ENCODE measurements at regions not wholly inside any gene's neighbourhood (a gene's known extent, or its start where the extent isn't known, plus 50 kb on each side); places are given as distances from the start of the nearest gene placed in this dataset.

GRCh38 chr4:104907991-104908390, 238.7 kb upstream of the TET2 start:
- Histone ChIP-seq H3K4me1 (ENCODE audit: insufficient read depth, poor library complexity, severe bottlenecking) (peaks cover 3% of the 10 kb centered on the region), H3K4me3 (ENCODE audit: severe bottlenecking) (no peak overlapping the region), H3K36me3 (ENCODE audit: low read depth) (no peaks in the 10 kb centered on the region), H3K9me3 (ENCODE audit: severe bottlenecking) (no peaks in the 10 kb centered on the region), H3K27me3 (ENCODE audit: insufficient read depth, poor library complexity, severe bottlenecking) (no peaks in the 10 kb centered on the region), H3K27ac (ENCODE audit: poor library complexity, severe bottlenecking) (no peak overlapping the region)
- DNase-seq (ENCODE audit: low spot score) (no peak), ATAC-seq (ENCODE audit: low read depth) (no peak)
- no peak for TF ChIP-seq CTCF (IDR thresholded peaks at IDR 0.05; ENCODE audit: poor library complexity, severe bottlenecking)

- ATAC-seq (ENCODE audit: low read depth) (no peak), DNase-seq (ENCODE audit: low spot score) (no peak)
- peaks cover 3% of the 10 kb centered on the region for H3K4me1 ChIP-seq (ENCODE audit: insufficient read depth, poor library complexity, severe bottlenecking)
- no peaks in the 10 kb centered on the region for H3K9me3 ChIP-seq (ENCODE audit: severe bottlenecking)
- no peaks in the 10 kb centered on the region for H3K27me3 ChIP-seq (ENCODE audit: insufficient read depth, poor library complexity, severe bottlenecking)
- no peak for TF ChIP-seq CTCF (IDR thresholded peaks at IDR 0.05; ENCODE audit: poor library complexity, severe bottlenecking)
- H3K36me3 ChIP-seq (ENCODE audit: low read depth), result no peaks in the 10 kb centered on the region
- no peak overlapping the region for H3K27ac ChIP-seq (ENCODE audit: poor library complexity, severe bottlenecking)
- H3K4me3 ChIP-seq (ENCODE audit: severe bottlenecking), result no peak overlapping the region
These were observed 237.3 kb upstream of the TET2 start for GRCh38 chr4:104909376-104909775.

GRCh38 chr4:104912518-104912917, 234.2 kb upstream of the TET2 start:
- Histone ChIP-seq H3K4me3 (ENCODE audit: severe bottlenecking) (no peak overlapping the region), H3K36me3 (ENCODE audit: low read depth) (no peaks in the 10 kb centered on the region), H3K27me3 (ENCODE audit: insufficient read depth, poor library complexity, severe bottlenecking) (no peaks in the 10 kb centered on the region), H3K4me1 (ENCODE audit: insufficient read depth, poor library complexity, severe bottlenecking) (peaks cover 3% of the 10 kb centered on the region), H3K27ac (ENCODE audit: poor library complexity, severe bottlenecking) (no peak overlapping the region), H3K9me3 (ENCODE audit: severe bottlenecking) (no peaks in the 10 kb centered on the region)
- ATAC-seq (ENCODE audit: low read depth) (no peak), DNase-seq (ENCODE audit: low spot score) (no peak)
- no peak for TF ChIP-seq CTCF (IDR thresholded peaks at IDR 0.05; ENCODE audit: poor library complexity, severe bottlenecking)

- Histone ChIP-seq H3K9me3 (ENCODE audit: severe bottlenecking) (no peaks in the 10 kb centered on the region), H3K4me3 (ENCODE audit: severe bottlenecking) (no peak overlapping the region), H3K4me1 (ENCODE audit: insufficient read depth, poor library complexity, severe bottlenecking) (no peaks in the 10 kb centered on the region), H3K27ac (ENCODE audit: poor library complexity, severe bottlenecking) (no peak overlapping the region), H3K36me3 (ENCODE audit: low read depth) (no peaks in the 10 kb centered on the region), H3K27me3 (ENCODE audit: insufficient read depth, poor library complexity, severe bottlenecking) (no peaks in the 10 kb centered on the region)
- ATAC-seq (ENCODE audit: low read depth) (no peak), DNase-seq (ENCODE audit: low spot score) (no peak)
- TF ChIP-seq CTCF (IDR thresholded peaks at IDR 0.05; ENCODE audit: poor library complexity, severe bottlenecking), result no peak
These were observed 231.3 kb upstream of the TET2 start for GRCh38 chr4:104915373-104915772.

GRCh38 chr4:104915864-104916263, 230.8 kb upstream of the TET2 start:
- TF ChIP-seq CTCF (IDR thresholded peaks at IDR 0.05; ENCODE audit: poor library complexity, severe bottlenecking), result no peak
- no peaks in the 10 kb centered on the region for H3K36me3 ChIP-seq (ENCODE audit: low read depth)
- no peaks in the 10 kb centered on the region for H3K9me3 ChIP-seq (ENCODE audit: severe bottlenecking)
- no peak overlapping the region for H3K27ac ChIP-seq (ENCODE audit: poor library complexity, severe bottlenecking)
- no peaks in the 10 kb centered on the region for H3K4me1 ChIP-seq (ENCODE audit: insufficient read depth, poor library complexity, severe bottlenecking)
- no peak overlapping the region for H3K4me3 ChIP-seq (ENCODE audit: severe bottlenecking)
- DNase-seq (ENCODE audit: low spot score) (no peak), ATAC-seq (ENCODE audit: low read depth) (no peak)
- no peaks in the 10 kb centered on the region for H3K27me3 ChIP-seq (ENCODE audit: insufficient read depth, poor library complexity, severe bottlenecking)
